ENCODE measurements at regions not wholly inside any gene's neighbourhood (a gene's known extent, or its start where the extent isn't known, plus 50 kb on each side); places are given as distances from the start of the nearest gene placed in this dataset.
"Not testable (repeated sequence)": the region's sequence is repeated elsewhere in the genome, so short reads cannot be mapped to it uniquely, and the experiment has no call there.

GRCh38 chr6:20023549-20024315 is 186.6 kb downstream of the ID4 start:
- TF ChIP-seq, protein P1, sequence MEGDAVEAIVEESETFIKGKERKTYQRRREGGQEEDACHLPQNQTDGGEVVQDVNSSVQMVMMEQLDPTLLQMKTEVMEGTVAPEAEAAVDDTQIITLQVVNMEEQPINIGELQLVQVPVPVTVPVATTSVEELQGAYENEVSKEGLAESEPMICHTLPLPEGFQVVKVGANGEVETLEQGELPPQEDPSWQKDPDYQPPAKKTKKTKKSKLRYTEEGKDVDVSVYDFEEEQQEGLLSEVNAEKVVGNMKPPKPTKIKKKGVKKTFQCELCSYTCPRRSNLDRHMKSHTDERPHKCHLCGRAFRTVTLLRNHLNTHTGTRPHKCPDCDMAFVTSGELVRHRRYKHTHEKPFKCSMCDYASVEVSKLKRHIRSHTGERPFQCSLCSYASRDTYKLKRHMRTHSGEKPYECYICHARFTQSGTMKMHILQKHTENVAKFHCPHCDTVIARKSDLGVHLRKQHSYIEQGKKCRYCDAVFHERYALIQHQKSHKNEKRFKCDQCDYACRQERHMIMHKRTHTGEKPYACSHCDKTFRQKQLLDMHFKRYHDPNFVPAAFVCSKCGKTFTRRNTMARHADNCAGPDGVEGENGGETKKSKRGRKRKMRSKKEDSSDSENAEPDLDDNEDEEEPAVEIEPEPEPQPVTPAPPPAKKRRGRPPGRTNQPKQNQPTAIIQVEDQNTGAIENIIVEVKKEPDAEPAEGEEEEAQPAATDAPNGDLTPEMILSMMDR (IDR thresholded peaks at IDR 0.05): not testable (repeated sequence)
- TF ChIP-seq POLR2A (IDR thresholded peaks at IDR 0.05); POLR2AphosphoS5 (IDR thresholded peaks at IDR 0.05; ENCODE audit: insufficient read depth in 1 of 2, low read depth in 1 of 2): not testable (repeated sequence)
